GM23338 (cell line): ENCODE measurements at regions not wholly inside any gene's neighbourhood (a gene's known extent, or its start where the extent isn't known, plus 50 kb on each side); places are given as distances from the start of the nearest gene placed in this dataset.

ENCODE experiments used
- ATAC-seq: fragments of 200-7000 bp; cut with Tn5 transposase; 3 replicates; pipeline ENCODE4 v1.9.1; 2020
- DNase-seq: peaks from one replicate; pipeline ENCODE4 v3.0.0-alpha.2; 2015; ENCODE audit warnings: low spot score
- H2AFZ ChIP-seq: fragments of 200-600 bp; sonication (generic); 2 replicates; pipeline ENCODE4 v1.8.0; 2016; ENCODE audit warnings: antibody characterized with exemption, mild to moderate bottlenecking, moderate library complexity
- H3F3A ChIP-seq: fragments of 200-600 bp; sonication (generic); replicated peaks from 2 replicates; pipeline ENCODE4 v1.8.0; 2017; ENCODE audit warnings: antibody characterized with exemption, mixed run types, low read depth
- H3K27ac ChIP-seq: fragments of 200-600 bp; sonication (generic); 2 replicates; pipeline ENCODE4 v1.6.1; 2016; ENCODE audit warnings: low read depth
- H3K27me3 ChIP-seq: fragments of 200-600 bp; sonication (generic); 2 replicates; pipeline ENCODE4 v1.8.0; 2016; ENCODE audit warnings: mild to moderate bottlenecking, mixed run types, moderate library complexity; ENCODE audit not compliant: insufficient read depth
- H3K36me3 ChIP-seq: fragments of 200-600 bp; sonication (generic); 2 replicates; pipeline ENCODE4 v1.8.0; 2016; ENCODE audit warnings: mild to moderate bottlenecking; ENCODE audit not compliant: insufficient read depth
- H3K4me1 ChIP-seq: fragments of 200-600 bp; sonication (generic); 2 replicates; pipeline ENCODE4 v1.8.0; 2016; ENCODE audit warnings: mild to moderate bottlenecking, moderate library complexity; ENCODE audit not compliant: insufficient read depth
- H3K4me2 ChIP-seq: fragments of 200-600 bp; sonication (generic); 2 replicates; pipeline ENCODE4 v1.7.1; 2017; ENCODE audit warnings: mixed run types
- H3K4me3 ChIP-seq: fragments of 200-600 bp; sonication (generic); 2 replicates; pipeline ENCODE4 v1.6.1; 2016; ENCODE audit warnings: mixed run types
- H3K79me2 ChIP-seq: fragments of 200-600 bp; sonication (generic); replicated peaks from 2 replicates; pipeline ENCODE4 v1.8.0; 2017; ENCODE audit warnings: mild to moderate bottlenecking; ENCODE audit not compliant: insufficient read depth
- H3K9me2 ChIP-seq: fragments of 200-600 bp; sonication (generic); 2 replicates; pipeline ENCODE4 v1.8.0; 2017; ENCODE audit not compliant: insufficient read depth
- H4K20me1 ChIP-seq: fragments of 200-600 bp; sonication (generic); replicated peaks from 2 replicates; pipeline ENCODE4 v1.8.0; 2017; ENCODE audit warnings: mild to moderate bottlenecking; ENCODE audit not compliant: insufficient read depth
- H3K27ac Mint-ChIP-seq: 2 replicates; pipeline ENCODE4 v1.8.0; 2020; ENCODE audit warnings: inconsistent platforms, mild to moderate bottlenecking, moderate library complexity, mixed read lengths
- H3K27me3 Mint-ChIP-seq: 3 replicates; pipeline ENCODE4 v1.8.0; 2022; ENCODE audit warnings: low read depth, mild to moderate bottlenecking, moderate library complexity, mixed read lengths, inconsistent platforms; ENCODE audit not compliant: insufficient read depth, poor library complexity
- H3K36me3 Mint-ChIP-seq: 3 replicates; pipeline ENCODE4 v1.8.0; 2021; ENCODE audit warnings: low read depth, mild to moderate bottlenecking, inconsistent platforms, moderate library complexity, mixed read lengths
- H3K4me1 Mint-ChIP-seq: 3 replicates; pipeline ENCODE4 v1.8.0; 2020; ENCODE audit warnings: mild to moderate bottlenecking, inconsistent platforms, mixed read lengths
- H3K4me3 Mint-ChIP-seq: 3 replicates; pipeline ENCODE4 v1.8.0; 2021; ENCODE audit warnings: moderate library complexity, mild to moderate bottlenecking, inconsistent platforms, mixed read lengths
- H3K9me3 Mint-ChIP-seq: 3 replicates; pipeline ENCODE4 v1.8.0; 2020; ENCODE audit warnings: moderate library complexity, mild to moderate bottlenecking, inconsistent platforms, mixed read lengths
- EZH2 ChIP-seq: fragments of 200-600 bp; sonication (generic); IDR thresholded peaks from one replicate; pipeline ENCODE4 v1.8.0; 2017; ENCODE audit warnings: antibody characterized with exemption, mild to moderate bottlenecking, low read depth; ENCODE audit not compliant: unreplicated experiment
- EZH2phosphoT487 ChIP-seq: fragments of 200-600 bp; sonication (generic); IDR thresholded peaks from one replicate; pipeline ENCODE4 v1.8.1; 2018; ENCODE audit warnings: antibody characterized with exemption; ENCODE audit not compliant: unreplicated experiment
- JUNB ChIP-seq: IDR thresholded peaks from one replicate; pipeline ENCODE4 v1.6.1; 2016; ENCODE audit warnings: antibody characterized with exemption; ENCODE audit not compliant: unreplicated experiment
- NANOG ChIP-seq: IDR thresholded peaks from 2 replicates; pipeline ENCODE4 v1.6.1; 2016; ENCODE audit warnings: antibody characterized with exemption, borderline replicate concordance
- POLR2AphosphoS5 ChIP-seq: IDR thresholded peaks from 2 replicates; pipeline ENCODE4 v1.6.1; 2016; ENCODE audit warnings: antibody characterized with exemption, low read depth
- ZNF114 ChIP-seq: fragments of 250-450 bp; sonication (Bioruptor Pico); IDR thresholded peaks from 2 replicates; pipeline ENCODE4 v1.5.0; 2020; ENCODE audit warnings: mild to moderate bottlenecking, moderate library complexity
- ZNF331 ChIP-seq: fragments of 250-450 bp; sonication (Bioruptor Pico); IDR thresholded peaks from 2 replicates; pipeline ENCODE4 v1.5.0; 2020; ENCODE audit warnings: low read depth, mild to moderate bottlenecking, moderate library complexity
- ZNF462 ChIP-seq: fragments of 250-450 bp; sonication (Bioruptor Pico); IDR thresholded peaks from 2 replicates; pipeline ENCODE4 v1.5.0; 2020; ENCODE audit warnings: mild to moderate bottlenecking, moderate library complexity
- TF ChIP-seq, protein P1 (sequence below): IDR thresholded peaks from one replicate; pipeline ENCODE4 v1.6.1; 2018; ENCODE audit warnings: antibody characterized with exemption; ENCODE audit not compliant: unreplicated experiment

DNA sequence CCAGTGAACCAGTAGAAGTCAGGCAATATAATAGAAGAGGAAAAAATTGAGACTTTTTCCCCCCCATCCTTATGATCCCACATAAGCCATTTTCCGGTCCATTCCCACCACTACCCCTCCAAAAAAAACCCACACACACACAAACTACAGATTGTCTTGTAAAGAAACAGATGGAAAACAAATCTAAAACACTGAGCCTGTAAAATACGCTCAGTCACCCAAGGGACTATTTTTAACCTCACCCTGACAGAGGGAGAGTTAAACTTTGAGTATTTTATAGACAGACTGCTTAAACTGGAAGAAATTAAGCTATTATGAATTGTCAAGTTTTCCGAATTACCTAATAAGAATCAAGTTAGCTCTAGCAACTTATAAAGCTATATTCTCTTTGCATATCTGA, 471.8 kb upstream of the C9orf72 start (continued):
- no peak for TF ChIP-seq POLR2AphosphoS5
- no peak for TF ChIP-seq ZNF114 (CRISPR knock-in tag)
- no peak for TF ChIP-seq ZNF331 (CRISPR knock-in tag)
- no peak for TF ChIP-seq NANOG
- TF ChIP-seq, protein P1, sequence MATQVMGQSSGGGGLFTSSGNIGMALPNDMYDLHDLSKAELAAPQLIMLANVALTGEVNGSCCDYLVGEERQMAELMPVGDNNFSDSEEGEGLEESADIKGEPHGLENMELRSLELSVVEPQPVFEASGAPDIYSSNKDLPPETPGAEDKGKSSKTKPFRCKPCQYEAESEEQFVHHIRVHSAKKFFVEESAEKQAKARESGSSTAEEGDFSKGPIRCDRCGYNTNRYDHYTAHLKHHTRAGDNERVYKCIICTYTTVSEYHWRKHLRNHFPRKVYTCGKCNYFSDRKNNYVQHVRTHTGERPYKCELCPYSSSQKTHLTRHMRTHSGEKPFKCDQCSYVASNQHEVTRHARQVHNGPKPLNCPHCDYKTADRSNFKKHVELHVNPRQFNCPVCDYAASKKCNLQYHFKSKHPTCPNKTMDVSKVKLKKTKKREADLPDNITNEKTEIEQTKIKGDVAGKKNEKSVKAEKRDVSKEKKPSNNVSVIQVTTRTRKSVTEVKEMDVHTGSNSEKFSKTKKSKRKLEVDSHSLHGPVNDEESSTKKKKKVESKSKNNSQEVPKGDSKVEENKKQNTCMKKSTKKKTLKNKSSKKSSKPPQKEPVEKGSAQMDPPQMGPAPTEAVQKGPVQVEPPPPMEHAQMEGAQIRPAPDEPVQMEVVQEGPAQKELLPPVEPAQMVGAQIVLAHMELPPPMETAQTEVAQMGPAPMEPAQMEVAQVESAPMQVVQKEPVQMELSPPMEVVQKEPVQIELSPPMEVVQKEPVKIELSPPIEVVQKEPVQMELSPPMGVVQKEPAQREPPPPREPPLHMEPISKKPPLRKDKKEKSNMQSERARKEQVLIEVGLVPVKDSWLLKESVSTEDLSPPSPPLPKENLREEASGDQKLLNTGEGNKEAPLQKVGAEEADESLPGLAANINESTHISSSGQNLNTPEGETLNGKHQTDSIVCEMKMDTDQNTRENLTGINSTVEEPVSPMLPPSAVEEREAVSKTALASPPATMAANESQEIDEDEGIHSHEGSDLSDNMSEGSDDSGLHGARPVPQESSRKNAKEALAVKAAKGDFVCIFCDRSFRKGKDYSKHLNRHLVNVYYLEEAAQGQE = no peak
- TF ChIP-seq EZH2 = no peak
- no peak for TF ChIP-seq JUNB

DNA sequence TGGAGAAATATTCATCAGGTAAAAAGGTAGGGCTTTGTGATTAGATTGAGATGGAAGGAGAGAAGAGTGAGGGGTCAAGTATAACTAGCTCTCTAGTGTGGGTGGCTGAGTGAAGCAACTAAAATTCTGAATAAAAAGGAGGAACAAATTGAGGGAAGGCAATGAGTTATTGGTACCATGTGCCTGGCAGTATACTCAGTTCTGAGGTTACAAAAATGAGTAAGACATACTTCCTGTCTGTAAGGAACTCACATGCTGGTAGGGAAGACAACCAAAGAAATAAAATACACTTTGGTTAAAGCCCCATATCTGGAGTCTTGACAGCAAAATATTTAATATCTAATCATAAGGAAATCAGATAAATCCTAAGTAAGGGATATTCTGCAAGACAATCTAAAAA, 476.8 kb upstream of the C9orf72 start:
- Histone ChIP-seq H3K36me3 (no peaks in the 10 kb centered on the region), H3K79me2 (no peaks in the 10 kb centered on the region), H3K4me2 (no peak overlapping the region), H3K9me2 (peaks cover 7% of the 10 kb centered on the region; the same call in 1 of the 2 replicates), H3K4me3 (no peak overlapping the region), H2AFZ (no peak overlapping the region), H4K20me1 (no peaks in the 10 kb centered on the region), H3K27ac (no peak overlapping the region), H3F3A (no peaks in the 10 kb centered on the region), H3K27me3 (no peaks in the 10 kb centered on the region), H3K4me1 (peaks cover 8% of the 10 kb centered on the region; the same call in 1 of the 2 replicates)
- Mint-ChIP-seq H3K36me3 (no peaks in the 10 kb centered on the region), H3K4me3 (no peak overlapping the region), H3K9me3 (no peaks in the 10 kb centered on the region), H3K27ac (no peak overlapping the region), H3K27me3 (peaks cover 2% of the 10 kb centered on the region), H3K4me1 (peaks cover 8% of the 10 kb centered on the region; the same call in 2 of the 3 replicates)
- no peak for ATAC-seq
- no peak for DNase-seq
- TF ChIP-seq, protein P1 = no peak
- no peak for TF ChIP-seq ZNF114 (CRISPR knock-in tag)
- TF ChIP-seq NANOG = no peak
- TF ChIP-seq EZH2phosphoT487 = no peak
- no peak for TF ChIP-seq POLR2AphosphoS5
- no peak for TF ChIP-seq ZNF462 (CRISPR knock-in tag)
